ENCODE measurements at regions not wholly inside any gene's neighbourhood (a gene's known extent, or its start where the extent isn't known, plus 50 kb on each side); places are given as distances from the start of the nearest gene placed in this dataset.

DNA sequence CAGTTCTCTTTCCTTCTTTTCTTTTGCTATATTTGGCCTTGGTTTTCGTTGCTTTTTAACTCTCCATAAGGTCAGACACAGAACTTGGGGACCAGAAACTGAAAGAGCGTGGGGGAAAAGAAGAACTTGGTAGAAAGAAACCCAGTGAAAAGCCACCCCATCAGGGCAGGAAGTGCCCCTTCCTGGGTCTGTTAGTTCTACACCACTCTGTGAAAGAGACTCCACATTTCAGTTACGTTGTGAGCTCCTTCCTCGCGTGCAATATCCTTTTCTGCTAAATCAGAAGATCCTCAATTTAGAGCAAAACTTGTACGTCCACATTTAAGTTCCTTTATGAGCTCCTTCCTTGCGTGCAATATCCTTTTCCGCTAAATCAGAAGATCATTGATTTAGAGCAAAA, 220.6 kb upstream of the FOXK1 start:
- TF ChIP-seq, protein P1, sequence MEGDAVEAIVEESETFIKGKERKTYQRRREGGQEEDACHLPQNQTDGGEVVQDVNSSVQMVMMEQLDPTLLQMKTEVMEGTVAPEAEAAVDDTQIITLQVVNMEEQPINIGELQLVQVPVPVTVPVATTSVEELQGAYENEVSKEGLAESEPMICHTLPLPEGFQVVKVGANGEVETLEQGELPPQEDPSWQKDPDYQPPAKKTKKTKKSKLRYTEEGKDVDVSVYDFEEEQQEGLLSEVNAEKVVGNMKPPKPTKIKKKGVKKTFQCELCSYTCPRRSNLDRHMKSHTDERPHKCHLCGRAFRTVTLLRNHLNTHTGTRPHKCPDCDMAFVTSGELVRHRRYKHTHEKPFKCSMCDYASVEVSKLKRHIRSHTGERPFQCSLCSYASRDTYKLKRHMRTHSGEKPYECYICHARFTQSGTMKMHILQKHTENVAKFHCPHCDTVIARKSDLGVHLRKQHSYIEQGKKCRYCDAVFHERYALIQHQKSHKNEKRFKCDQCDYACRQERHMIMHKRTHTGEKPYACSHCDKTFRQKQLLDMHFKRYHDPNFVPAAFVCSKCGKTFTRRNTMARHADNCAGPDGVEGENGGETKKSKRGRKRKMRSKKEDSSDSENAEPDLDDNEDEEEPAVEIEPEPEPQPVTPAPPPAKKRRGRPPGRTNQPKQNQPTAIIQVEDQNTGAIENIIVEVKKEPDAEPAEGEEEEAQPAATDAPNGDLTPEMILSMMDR (conservative IDR thresholded peaks at IDR 0.05; ENCODE audit: low read length), result no peak
- no peak for TF ChIP-seq EZH2phosphoT487 (IDR thresholded peaks at IDR 0.05; ENCODE audit: borderline replicate concordance, low read depth, low read length)
